ENCODE measurements at regions not wholly inside any gene's neighbourhood (a gene's known extent, or its start where the extent isn't known, plus 50 kb on each side); places are given as distances from the start of the nearest gene placed in this dataset.
"Not testable (repeated sequence)": the region's sequence is repeated elsewhere in the genome, so short reads cannot be mapped to it uniquely, and the experiment has no call there.

GRCh38 chr7:138220321-138220720 is 144.1 kb downstream of the AKR1D1 start:
- DNase-seq (ENCODE audit: low read depth): not testable (repeated sequence)

GRCh38 chr7:138221388-138221787 is 145.1 kb downstream of the AKR1D1 start:
- DNase-seq (ENCODE audit: low read depth): not testable (repeated sequence)

GRCh38 chr7:138223402-138223879 is 147.2 kb downstream of the AKR1D1 start:
- no peak for DNase-seq (ENCODE audit: low read depth)

- DNase-seq (ENCODE audit: low read depth): peak; percentile 93
Measured at GRCh38 chr7:138226001-138226476, 149.8 kb downstream of the AKR1D1 start.

GRCh38 chr7:138226745-138227279 is 150.6 kb downstream of the AKR1D1 start:
- DNase-seq (ENCODE audit: low read depth): no peak

- no peak for DNase-seq (ENCODE audit: low read depth)
Measured at GRCh38 chr7:138228119-138228518, 151.9 kb downstream of the AKR1D1 start.

- no peak for DNase-seq (ENCODE audit: low read depth)
Measured at GRCh38 chr7:138228769-138229168, 152.5 kb downstream of the AKR1D1 start.

- DNase-seq (ENCODE audit: low read depth): peak; percentile 75
Measured at GRCh38 chr7:138233189-138233588, 156.9 kb downstream of the AKR1D1 start.

- no peak for DNase-seq (ENCODE audit: low read depth)
Measured at GRCh38 chr7:138235207-138235606, 158.9 kb downstream of the AKR1D1 start.

- no peak for DNase-seq (ENCODE audit: low read depth)
Measured at GRCh38 chr7:138237995-138238394, 161.7 kb downstream of the AKR1D1 start.

- DNase-seq (ENCODE audit: low read depth): peak; percentile 54
Measured at GRCh38 chr7:138238734-138239659, 162.7 kb downstream of the AKR1D1 start.

- peak; percentile 81 for DNase-seq (ENCODE audit: low read depth)
Measured at GRCh38 chr7:138243430-138243829, 167.2 kb downstream of the AKR1D1 start.

- DNase-seq (ENCODE audit: low read depth): no peak
Measured at GRCh38 chr7:138243836-138244235, 167.6 kb downstream of the AKR1D1 start.

GRCh38 chr7:138244606-138245005 is 168.3 kb downstream of the AKR1D1 start:
- no peak for DNase-seq (ENCODE audit: low read depth)

GRCh38 chr7:138245216-138245615 is 169.0 kb downstream of the AKR1D1 start:
- DNase-seq (ENCODE audit: low read depth): no peak

GRCh38 chr7:138245682-138246081 is 169.4 kb downstream of the AKR1D1 start:
- no peak for DNase-seq (ENCODE audit: low read depth)

- no peak for DNase-seq (ENCODE audit: low read depth)
Measured at GRCh38 chr7:138246428-138246827, 170.2 kb downstream of the AKR1D1 start.

- peak; percentile 19 for DNase-seq (ENCODE audit: low read depth)
Measured at GRCh38 chr7:138247081-138247480, 170.8 kb downstream of the AKR1D1 start.

GRCh38 chr7:138247568-138248333 is 171.5 kb downstream of the AKR1D1 start:
- DNase-seq (ENCODE audit: low read depth): peak; percentile 31

GRCh38 chr7:138248609-138249008 is 172.3 kb downstream of the AKR1D1 start:
- DNase-seq (ENCODE audit: low read depth): no peak

- DNase-seq (ENCODE audit: low read depth): no peak
Measured at GRCh38 chr7:138249975-138250374, 173.7 kb downstream of the AKR1D1 start.

- peak; percentile 50 for DNase-seq (ENCODE audit: low read depth)
Measured at GRCh38 chr7:138252666-138253065, 176.4 kb downstream of the AKR1D1 start.
